SW480 (cell line): ENCODE measurements at regions not wholly inside any gene's neighbourhood (a gene's known extent, or its start where the extent isn't known, plus 50 kb on each side); places are given as distances from the start of the nearest gene placed in this dataset.
A peak's percentile ranks its signal among the peaks of the same experiment; 100 is the strongest.
"Not testable (repeated sequence)": the region's sequence is repeated elsewhere in the genome, so short reads cannot be mapped to it uniquely, and the experiment has no call there.

Experiments used
- DNase-seq: peaks from one replicate; pipeline ENCODE4 v3.0.0-alpha.2; 2016; ENCODE audit warnings: low spot score

DNA sequence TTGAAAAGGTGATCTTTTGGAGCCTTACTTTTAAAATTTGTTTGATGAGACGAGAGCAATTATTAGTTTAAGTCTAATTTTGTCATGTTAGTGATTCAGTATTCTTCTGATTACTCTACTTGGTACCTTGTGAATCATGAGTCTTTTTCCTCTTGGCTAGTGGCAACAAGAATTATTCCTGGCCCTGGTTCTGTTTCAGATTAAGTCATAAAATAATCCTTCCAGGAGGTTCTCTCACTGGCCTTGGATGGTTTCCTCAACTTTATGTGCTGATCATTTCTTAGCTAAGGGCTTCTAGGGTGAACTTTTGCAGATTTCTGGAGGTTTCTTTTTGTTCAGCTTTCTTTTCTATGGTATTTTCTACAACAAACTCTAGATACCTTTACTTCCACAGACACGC lies 741.8 kb upstream of the LUZP2 start:
- no peak for DNase-seq

DNA sequence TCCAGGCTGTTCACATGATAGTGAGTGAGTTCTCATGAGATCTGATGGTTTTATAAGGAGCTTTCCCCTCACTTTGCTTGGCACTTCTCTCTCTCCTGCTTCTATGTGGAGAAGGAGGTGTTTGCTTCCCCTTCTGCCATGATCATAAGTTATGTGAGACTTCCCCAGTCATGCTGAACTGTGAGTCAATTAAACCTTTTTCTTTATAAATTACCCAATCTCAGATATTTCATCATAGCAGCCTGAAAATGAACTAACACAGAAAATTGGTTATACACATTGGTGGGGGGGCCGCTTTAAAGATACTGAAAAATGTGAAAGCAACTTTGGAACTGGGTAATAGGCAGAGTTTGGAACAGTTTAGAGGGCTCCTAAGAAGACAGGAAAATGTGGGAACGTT lies 741.1 kb upstream of the LUZP2 start:
- DNase-seq: no peak

DNA sequence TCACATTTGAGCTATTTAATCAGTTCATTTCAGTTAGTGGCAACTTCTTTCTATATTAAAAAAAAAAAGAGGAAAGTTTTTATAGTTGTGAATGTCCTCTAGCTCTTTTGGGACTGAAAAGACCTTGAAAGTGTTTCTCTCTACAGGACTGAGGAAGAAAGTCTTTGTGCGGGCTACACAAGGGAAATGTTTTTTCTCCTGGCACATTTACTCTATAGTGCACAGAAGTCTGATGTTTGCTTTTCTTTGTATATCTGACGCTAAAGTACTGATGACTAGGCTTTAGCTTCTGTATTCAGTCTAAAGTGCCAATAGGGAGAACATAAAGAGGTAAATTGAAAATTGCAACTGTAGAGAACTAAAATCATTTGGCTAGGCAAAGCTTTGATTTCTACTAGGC lies 737.4 kb upstream of the LUZP2 start:
- DNase-seq: no peak

DNA sequence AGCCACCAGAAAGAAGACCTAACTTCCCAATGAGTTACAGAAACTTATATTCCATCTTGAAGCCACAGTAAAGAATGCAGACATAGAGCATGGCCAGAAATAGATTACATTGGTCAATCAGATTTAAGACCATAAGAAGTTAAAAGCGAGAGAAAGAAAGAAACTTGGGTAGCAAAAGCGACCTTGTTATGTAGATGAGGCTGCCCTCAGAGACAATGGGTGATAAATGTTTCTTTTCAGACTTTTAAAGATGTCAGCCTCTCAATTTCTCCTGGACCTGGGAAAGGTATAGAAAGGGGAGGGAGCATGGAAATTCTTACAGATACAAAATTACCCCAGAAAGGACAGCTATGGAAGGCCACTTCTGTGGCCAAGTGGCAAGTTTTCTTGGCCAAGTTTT lies 732.6 kb upstream of the LUZP2 start:
- no peak for DNase-seq

DNA sequence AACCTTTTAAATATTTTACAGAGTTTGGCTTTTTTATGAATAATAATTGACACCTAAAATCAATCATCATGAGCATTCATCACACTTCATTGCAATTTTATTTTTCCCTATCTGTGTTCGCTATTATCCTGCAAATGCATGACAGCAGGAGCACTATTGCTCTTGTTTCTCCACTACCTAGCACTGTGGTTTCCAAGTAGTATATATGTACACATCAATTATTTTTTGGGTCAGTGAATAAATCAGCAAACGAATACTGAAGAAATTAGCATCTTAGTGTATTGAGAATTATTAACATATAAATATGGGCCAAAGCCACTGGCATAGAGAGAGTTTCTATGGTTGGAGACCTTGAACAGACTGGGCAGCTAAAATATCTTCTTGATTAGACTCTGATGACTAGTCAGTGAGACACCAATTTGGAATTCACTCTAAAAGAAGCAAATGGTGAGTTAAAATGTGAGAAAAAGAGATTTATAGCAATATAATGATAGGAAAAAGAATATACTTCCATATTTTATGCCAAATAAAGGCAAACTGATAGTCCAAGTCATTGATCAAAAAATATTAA lies 731.1 kb upstream of the LUZP2 start:
- DNase-seq: no peak

DNA sequence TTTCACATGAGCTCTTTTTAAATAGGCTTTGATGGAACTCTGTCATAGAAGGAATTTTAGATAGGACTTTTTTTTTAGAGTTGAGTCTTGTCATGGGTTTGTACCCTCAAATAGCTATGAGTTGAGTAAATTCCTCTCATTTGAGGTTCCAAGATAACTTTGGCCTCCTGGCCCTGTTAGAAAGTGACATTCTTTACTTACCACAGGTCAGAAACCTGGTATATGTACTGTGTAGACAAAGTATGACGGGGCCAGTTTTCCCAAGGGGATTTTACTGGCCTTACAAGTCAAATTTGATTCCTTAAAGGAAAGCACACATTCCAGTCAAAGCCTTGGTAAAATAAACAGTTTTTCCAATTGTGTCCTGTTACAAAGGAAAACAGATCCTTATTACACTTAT lies 729.3 kb upstream of the LUZP2 start:
- no peak for DNase-seq

DNA sequence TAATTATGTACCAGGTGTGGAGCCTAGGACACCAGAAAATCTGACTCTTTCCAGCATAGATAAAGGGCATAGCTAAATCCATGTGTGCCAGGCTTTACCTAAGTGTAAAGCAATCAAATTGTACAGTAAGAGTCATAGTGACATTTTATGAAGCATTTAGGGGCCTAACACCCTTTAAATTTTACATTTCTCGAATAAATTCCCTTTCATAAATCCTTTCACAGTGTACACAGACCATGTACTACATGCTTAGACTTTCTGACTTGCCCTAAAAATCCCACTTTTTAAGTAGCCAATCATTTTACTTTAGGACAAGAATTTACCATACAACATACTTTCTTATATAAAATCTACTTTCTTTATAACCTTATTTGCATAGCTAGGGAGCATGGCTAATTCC lies 727.6 kb upstream of the LUZP2 start:
- no peak for DNase-seq

DNA sequence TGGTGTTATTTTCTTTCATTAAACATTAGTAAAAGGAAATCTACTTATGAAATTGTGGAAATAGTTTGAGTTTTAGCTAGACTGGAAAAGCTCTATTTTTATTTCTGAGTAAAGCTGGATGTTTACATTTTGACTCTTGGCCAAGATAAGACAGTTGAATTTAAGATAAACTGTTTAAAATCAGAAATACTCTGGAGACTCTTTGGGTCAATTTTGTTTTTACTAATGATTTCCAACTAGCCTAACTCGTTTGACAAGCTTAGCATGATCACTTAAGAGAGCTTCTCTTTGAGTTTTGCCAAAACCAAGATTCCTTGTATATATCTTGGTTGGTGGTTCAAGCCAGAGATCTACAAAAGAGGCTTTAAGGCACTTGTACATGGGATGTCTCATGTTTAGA lies 724.8 kb upstream of the LUZP2 start:
- DNase-seq: no peak

DNA sequence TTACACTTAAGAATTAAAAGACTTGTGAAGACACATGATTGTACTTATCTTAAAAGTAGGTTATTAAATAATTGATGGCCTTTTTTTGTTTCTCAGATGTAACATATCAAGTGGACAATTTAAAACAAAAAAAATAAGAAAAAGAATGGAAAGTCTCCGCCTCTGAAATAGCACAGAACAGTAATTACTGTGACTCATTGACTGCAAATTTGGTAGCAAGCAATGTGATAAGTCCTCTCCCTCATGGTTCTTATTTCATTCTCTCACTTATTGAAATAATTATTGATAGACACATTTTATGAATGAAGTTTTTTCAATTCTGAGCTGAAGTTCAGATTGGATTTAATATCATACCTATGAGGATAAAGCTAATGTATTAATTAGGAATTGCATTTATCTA lies 717.9 kb upstream of the LUZP2 start:
- DNase-seq: no peak

DNA sequence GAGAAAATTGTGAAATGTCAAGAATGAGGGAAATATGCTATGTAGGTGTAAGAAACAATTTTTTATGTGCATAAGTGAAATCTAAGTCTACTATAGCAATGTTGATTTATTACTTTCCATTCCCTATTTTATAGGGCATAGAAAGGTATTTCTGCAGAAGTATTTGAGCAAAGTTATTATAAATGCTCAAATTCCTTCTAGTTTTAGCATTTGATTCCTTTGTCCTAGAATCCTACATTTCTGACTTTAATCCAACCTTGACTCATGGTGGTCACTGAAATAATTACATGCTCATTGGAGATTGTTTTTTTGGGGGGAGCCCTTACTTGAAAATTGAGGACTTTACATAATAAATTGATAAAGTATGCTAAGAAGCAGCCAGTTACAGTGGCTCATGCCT lies 716.6 kb upstream of the LUZP2 start:
- no peak for DNase-seq

DNA sequence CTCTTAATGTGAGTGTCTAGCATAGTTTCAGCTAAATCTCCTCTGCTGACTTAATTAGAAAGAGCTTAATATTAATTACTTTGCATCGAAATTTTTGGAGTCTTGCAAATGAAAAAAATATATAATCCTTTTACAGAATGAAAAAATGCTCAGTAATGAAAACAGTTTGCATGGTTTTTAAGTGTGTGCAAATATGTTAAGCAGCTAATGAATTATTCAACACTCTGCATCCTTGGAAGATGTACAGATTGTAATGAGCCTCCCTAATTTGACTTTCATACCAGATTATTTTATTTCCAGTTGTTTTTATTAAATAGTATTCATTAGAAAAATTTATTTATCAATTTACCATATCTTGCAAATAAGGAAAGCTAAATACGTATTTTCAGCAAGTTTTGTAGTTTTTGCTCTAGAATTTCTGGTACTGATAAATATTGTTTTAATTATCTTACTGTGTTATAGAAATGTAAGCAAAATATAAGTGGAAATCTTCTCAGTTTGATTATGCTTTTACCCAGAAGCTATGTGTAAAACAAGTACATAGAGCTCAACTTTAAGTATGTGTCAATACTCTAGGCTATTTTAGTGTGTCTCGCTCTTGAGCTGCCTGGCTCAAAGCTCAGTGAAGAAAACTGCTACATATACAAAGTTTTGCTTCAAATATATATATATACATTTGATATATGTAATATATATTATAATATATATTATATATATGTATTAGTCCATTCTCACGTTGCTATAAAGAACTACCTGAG lies 714.9 kb upstream of the LUZP2 start:
- DNase-seq: no peak

DNA sequence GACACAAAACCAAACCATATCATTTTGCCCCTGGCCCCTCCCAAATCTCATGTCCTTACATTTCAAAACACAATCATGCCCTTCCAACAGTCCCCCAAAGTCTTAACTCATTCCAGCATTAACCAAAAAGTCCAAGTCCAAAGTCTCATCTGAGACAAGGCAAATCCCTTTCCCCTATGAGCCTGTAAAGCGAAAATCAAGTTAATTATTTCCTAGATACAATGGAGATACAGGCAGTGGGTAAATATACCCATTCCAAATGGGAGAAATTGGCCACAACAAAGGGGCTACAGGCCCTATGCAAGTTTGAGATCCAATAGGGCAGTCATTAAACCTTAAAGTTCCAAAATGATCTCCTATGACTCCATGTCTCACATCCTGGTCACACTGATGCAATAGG lies 709.9 kb upstream of the LUZP2 start:
- peak; percentile 69 for DNase-seq

DNA sequence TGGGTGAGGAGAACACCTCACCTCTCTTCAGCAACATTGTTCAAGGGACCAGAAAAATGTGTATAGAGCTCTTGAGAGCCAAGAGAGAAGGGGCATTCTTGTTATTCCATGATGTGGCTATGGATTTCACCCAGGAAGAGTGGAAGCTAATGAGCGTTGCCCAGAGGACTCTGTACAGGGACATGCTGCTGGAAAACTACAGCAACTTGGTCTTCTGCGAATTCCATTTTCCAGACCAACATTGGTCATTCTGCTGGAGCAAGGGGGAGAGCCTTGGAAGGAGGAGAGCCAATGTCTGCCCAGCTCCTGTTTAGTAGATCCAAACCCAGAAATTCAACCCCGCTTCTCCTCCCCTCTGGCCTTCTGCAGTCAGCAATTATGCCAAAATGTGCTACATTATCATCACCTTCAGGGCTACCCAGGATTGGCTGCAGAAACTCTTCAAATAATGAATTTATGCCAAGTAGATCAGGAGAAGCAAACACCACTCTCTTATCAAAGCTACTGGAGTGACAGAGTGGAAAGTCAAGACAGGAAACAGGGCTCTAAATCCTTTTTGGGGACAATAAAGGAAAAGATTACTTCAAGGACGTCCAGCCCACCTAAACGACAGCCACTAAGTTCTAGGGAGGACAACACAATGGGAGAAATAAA lies 707.5 kb upstream of the LUZP2 start:
- DNase-seq: no peak

DNA sequence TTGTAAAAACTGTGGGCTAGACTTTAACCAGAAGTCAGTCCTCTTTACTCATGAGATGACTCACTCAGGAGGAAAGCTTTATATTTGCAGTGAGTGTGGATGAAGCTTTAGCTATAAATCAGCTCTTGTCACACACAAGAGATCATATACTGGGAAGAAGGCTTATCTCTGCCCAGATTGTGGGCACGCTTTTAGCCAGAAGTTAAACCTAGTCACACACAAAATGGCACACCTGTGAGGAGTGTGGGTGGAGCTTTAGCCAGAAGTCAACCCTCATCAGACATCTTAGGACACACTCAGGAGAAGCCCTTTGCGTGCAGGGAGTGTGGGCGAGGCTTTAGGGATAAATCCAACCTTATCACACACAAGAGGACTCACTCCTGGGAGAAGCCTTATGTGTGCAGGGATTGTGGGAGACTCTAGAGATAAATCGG lies 706.9 kb upstream of the LUZP2 start:
- DNase-seq: peak; percentile 88

DNA sequence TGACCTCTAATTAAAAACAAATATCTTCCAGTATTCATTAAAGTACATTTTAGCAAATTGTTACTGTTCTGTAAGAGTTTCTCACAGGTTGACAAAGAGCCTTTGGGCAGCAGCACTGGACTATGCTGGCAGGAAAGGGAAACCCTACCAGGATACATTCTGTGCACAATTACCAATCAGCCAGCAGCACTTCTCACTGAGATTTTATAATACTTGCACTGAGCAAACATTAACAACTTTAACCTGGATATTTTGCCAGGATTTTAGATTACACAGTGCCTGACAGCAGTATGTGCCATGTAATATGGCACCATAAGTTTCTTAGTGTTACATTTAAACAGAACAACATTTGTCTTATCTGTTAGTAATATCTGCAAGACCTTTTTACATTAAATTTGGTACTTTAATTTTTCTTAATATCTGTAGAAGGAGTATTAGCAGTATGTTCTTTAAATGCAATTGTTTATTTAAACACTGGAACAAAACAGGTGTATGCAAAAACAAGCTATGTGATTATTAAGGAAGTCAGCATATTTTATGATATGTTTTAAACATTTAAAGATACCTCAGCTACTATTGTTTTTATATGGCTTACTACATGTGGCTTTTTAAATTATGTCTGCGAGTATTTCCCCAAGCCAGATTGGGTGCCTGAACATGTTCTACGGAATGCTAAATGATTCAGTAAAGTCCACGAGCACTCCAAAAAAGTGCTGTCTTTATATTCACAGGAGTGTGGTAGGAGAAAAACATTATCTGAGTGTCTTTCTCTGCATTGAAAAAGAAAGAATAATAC lies 699.0 kb upstream of the LUZP2 start:
- no peak for DNase-seq

DNA sequence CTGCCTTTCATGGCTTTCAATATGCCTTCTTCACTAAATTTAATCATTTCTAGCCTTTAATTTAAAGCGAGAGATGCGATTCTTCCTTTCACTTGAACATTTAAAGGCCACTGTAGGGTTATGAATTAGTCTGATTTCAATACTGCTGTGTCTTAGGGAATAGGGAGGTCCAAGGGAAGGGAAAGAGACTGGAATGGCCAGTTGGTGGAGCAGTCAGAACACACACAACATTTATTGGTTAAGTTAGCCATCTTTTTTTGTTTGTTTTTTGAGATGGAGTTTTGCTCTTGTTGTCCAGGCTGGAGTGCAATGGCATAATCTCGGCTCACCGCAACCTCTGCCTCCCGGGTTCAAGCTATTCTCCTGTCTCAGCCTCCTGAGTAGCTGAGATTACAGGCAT lies 662.5 kb upstream of the LUZP2 start:
- not testable (repeated sequence) for DNase-seq

DNA sequence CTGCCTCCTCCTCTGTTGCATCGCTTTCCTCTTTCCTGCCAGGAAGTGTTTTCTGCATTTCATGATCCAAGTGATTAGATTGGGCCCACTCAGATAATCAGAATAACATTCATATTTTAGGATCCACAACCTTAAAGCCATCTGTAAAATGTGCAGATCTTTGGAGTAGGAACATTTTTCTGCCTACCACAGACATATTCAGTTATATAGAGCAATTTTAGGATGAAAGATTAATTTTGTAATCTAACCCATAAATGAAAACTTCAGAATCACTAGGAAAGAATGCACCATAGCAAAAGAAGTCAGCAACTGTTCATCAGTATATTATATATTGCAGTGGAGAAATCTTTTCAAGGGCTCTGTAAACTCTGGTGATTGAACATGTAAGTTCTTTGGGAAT lies 659.9 kb upstream of the LUZP2 start:
- no peak for DNase-seq

DNA sequence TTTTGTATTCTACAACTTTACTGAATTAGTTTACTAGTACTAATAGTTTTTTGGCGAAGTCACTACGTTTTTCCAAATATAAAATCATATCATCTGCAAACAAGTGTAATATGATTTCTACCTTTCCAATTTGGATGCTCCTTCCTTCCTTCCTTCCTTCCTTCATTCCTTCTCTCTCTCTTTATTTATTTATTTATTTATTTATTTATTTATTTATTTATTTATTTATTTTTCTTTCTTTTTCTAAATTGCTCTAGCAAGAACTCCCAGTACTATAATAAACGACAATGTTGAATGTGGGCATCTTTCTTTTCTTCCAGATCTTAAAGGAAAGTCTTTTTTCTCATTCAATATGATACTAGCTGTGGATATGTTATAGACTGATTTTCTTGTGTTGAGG lies 656.0 kb upstream of the LUZP2 start:
- no peak for DNase-seq

DNA sequence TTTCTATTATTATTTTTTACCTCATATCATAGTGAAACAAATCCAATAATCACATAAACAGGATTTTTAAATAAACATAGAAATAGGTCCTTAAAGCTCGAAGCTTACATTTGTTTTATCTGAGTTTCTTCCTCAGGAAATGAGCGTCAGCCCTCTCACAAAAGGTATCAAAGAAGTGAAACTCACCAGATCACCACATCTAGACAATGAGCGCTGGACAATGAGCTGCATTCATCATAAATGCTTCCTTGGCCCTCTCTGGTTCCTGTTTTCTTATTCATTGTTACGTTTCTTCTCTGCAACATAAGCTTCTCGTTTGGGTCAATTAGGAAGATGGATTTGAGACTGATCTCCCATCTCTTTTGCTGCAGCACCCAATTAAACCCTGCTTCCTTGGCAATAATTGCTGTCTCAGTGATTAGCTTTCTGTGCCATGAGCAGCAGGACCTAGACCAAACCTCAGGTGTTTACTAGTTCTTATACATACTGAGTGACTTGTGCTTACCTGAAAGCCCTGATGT lies 649.9 kb upstream of the LUZP2 start:
- no peak for DNase-seq

DNA sequence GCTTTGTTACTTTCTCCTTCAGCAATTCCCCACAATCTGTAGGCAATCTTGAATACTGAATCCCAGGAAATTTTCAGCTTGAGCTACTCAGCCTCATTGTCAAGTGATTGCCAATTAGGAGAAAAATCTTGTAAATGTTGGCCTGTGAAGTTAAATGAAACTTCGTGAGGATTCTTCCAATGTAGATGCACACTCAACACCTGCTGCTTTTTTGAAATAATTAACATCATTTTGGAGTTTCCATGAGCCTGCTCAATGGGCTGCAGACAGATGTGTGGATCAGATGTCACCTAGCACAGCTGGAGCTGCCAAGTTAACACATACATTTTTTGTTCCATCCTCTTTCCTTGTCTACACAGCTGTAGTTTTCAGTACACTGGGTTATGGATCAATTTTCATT lies 645.6 kb upstream of the LUZP2 start:
- DNase-seq: no peak

DNA sequence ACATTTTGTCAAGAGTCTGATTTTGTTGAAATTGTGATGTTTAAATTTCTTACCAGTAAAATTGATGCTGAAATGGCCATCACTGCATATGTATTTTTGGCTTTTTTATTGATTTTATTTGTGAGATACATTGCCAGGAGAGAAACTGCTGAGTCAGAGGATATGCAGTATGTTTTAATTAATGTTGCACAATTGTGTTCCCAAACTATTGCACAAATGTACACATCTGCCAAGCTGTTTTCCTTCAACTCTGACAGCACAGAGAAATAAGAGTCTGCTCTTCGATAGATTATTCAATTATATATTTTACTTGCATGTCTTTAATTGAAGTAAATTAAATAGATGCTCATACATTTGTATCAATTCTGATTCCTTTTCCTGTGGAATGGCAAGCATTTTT lies 640.2 kb upstream of the LUZP2 start:
- DNase-seq: no peak

DNA sequence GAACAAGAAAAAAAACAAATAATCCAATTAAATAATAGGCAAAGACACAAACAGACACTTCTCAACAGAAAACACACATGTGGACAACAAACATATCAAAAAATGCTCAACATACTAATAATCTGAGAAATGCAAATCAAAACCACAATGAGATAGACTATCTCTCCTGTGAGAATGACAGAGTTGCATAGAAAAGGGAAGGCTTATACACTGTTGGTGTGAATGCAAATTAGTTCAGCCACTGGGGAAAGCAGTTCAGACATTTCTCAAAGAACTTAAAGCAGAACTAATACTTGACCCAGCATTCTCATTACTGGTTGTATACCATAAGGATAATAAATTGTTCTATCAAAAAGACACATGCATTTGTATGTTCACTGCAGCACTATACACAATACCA lies 637.8 kb upstream of the LUZP2 start:
- no peak for DNase-seq

DNA sequence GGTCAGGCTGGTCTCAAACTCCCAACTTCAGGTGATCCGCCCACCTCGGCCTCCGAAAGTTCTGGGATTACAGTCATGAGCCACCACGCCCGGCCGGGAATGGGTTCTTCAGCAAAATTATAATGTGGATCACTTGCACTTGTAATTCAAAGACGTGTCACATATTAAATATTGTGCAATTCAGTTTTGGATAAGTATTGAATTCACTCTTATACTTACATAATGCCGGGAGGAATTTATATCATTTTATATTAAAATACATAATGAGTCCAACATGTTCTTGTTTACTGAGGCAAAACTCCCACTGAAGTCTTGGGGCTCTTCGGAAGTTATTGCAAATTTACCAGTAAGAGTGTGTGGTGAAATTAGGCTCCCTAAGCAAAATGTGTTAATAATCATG lies 635.2 kb upstream of the LUZP2 start:
- DNase-seq: no peak
